Pancreas (tissue), 10 donors: ENCODE measurements at regions not wholly inside any gene's neighbourhood (a gene's known extent, or its start where the extent isn't known, plus 50 kb on each side); places are given as distances from the start of the nearest gene placed in this dataset.

Source experiments
- ATAC-seq, 4 donors: fragments of 200-7000 bp; cut with Tn5 transposase; one replicate each; pipeline versions ENCODE4 v1.8.0 to v1.9.1; 2020; ENCODE audit warnings: mild to moderate bottlenecking in 4 of 4, moderate library complexity in 4 of 4
- DNase-seq, 6 donors: peaks; one replicate each; pipeline ENCODE4 v3.0.0-alpha.2; 2020
- FAIRE-seq: peaks from 2 replicates; lab custom pipeline; 2012; peaks lifted over from hg19 to GRCh38; lab: Jason Lieb, UNC
- H3K27ac ChIP-seq, 4 donors: fragments of 200-600 bp; sonication (generic); 1 replicate in 3 of 4; 2 replicates in 1 of 4; pipeline versions ENCODE4 v1.5.0 to v1.8.0; 2020
- H3K27me3 ChIP-seq, 4 donors: fragments of 200-600 bp; one replicate each; pipeline ENCODE4 v1.8.0; 2021
- H3K36me3 ChIP-seq, 3 donors: fragments of 200-600 bp; sonication (generic) in 1 of 3; one replicate each; pipeline versions ENCODE4 v1.5.0 to v1.8.0; 2020 to 2021
- H3K4me1 ChIP-seq, 3 donors: fragments of 200-600 bp; one replicate each; pipeline ENCODE4 v1.8.0; 2021
- H3K4me3 ChIP-seq, 4 donors: fragments of 200-600 bp; sonication (generic) in 2 of 4; one replicate each; pipeline versions ENCODE4 v1.5.0 to v1.8.0; 2020 to 2021
- H3K9me3 ChIP-seq, 4 donors: fragments of 200-600 bp; one replicate each; pipeline ENCODE4 v1.8.0; 2021
- CTCF ChIP-seq, 4 donors: fragments of 200-600 bp; sonication (generic) in 3 of 4; IDR thresholded peaks; one replicate each; pipeline versions ENCODE4 v1.5.0 to v1.8.0; 2021; ENCODE audit warnings: antibody characterized with exemption in 4 of 4
- WGBS, 2 donors: extraction: QIAGEN DNeasy Blood & Tissue Kit; methylation state at CpG; one replicate each; pipeline ENCODE4 v1.1.7; 2013; 5-methylcytosine and 5-hydroxymethylcytosine counted together
- intact Hi-C, 3 donors: fragments of 100-400 bp; cut with DNase I; formaldehyde crosslinking; loops; one replicate each; pipeline versions ENCODE4 v1.11.1 to v1.14.2; 2022
- donor health status: healthy with polysubstance abuse.
- donor health status: DM: no; HTN: no; CAD: no; lungs with moderate emphysema.
- donor health status: DM: no; HTN: no; CAD: no.
- donor health status: control.
- donor health status: control.
- donor health status: Bipolar disorder and iron deficiency.
- donor health status: DM: yes; HTN: yes; CAD: no.
- donor health status: DM: no; HTN: no; CAD: no.
- donor health status: DM: no; HTN: no; CAD: no.
- donor health status: DM: yes; HTN: yes; CAD: no.

GRCh38 chr13:59476366-59476765 is 687.4 kb downstream of the DIAPH3 start:
- 64 to 73% methylated on average over 2 of the region's 2 CpGs for WGBS, 2 donors
- FAIRE-seq (no peak), ATAC-seq (no peak), DNase-seq (no peak)
- no peak for TF ChIP-seq CTCF (IDR thresholded peaks at IDR 0.05)
- Histone ChIP-seq H3K4me3 (no peak overlapping the region), H3K27me3 (no peaks in the 10 kb centered on the region), H3K9me3 (no peaks in the 10 kb centered on the region), H3K36me3 (no peaks in the 10 kb centered on the region), H3K27ac (no peak overlapping the region), H3K4me1 (no peaks in the 10 kb centered on the region)
- intact Hi-C loops: no loop called here

GRCh38 chr13:59477011-59477410 is 686.7 kb downstream of the DIAPH3 start:
- H3K4me1 ChIP-seq: no peaks in the 10 kb centered on the region
- no peak for TF ChIP-seq CTCF (IDR thresholded peaks at IDR 0.05)
- ATAC-seq (no peak), FAIRE-seq (no peak), DNase-seq (no peak)
- intact Hi-C loops: no loop called here
- H3K4me3 ChIP-seq: no peak overlapping the region
- no peaks in the 10 kb centered on the region for H3K9me3 ChIP-seq
- no peak overlapping the region for H3K27ac ChIP-seq
- WGBS, 2 donors: 96% methylated on average over 3 of the region's 3 CpGs
- no peaks in the 10 kb centered on the region for H3K27me3 ChIP-seq
- no peaks in the 10 kb centered on the region for H3K36me3 ChIP-seq

GRCh38 chr13:59478908-59479307 is 684.8 kb downstream of the DIAPH3 start:
- no peaks in the 10 kb centered on the region for H3K36me3 ChIP-seq
- DNase-seq (no peak), FAIRE-seq (no peak), ATAC-seq (no peak)
- no peaks in the 10 kb centered on the region for H3K27me3 ChIP-seq
- H3K4me1 ChIP-seq: peaks cover 2 to 5% (median 3%) of the 10 kb centered on the region in 3 donors
- intact Hi-C loops: no loop called here
- H3K27ac ChIP-seq: no peak overlapping the region
- 90 to 92% methylated on average over 7 of the region's 7 CpGs for WGBS, 2 donors
- no peaks in the 10 kb centered on the region for H3K9me3 ChIP-seq
- TF ChIP-seq CTCF (IDR thresholded peaks at IDR 0.05): no peak
- no peak overlapping the region for H3K4me3 ChIP-seq

- intact Hi-C loops: no loop called here
- Histone ChIP-seq H3K4me1 (peaks cover 3 to 5% (median 3%) of the 10 kb centered on the region in 3 donors), H3K9me3 (no peaks in the 10 kb centered on the region), H3K4me3 (no peak overlapping the region), H3K36me3 (no peaks in the 10 kb centered on the region), H3K27ac (no peak overlapping the region), H3K27me3 (no peaks in the 10 kb centered on the region)
- TF ChIP-seq CTCF (IDR thresholded peaks at IDR 0.05): no peak
- DNase-seq: no peak
- WGBS, 2 donors: 94 to 95% methylated on average over 3 of the region's 3 CpGs
- FAIRE-seq: no peak
- ATAC-seq: no peak
Observed at GRCh38 chr13:59479629-59480028, 684.1 kb downstream of the DIAPH3 start.

GRCh38 chr13:59480396-59481259 is 683.1 kb downstream of the DIAPH3 start:
- FAIRE-seq (no peak), ATAC-seq (no peak), DNase-seq (no peak)
- intact Hi-C loops: no loop called here
- TF ChIP-seq CTCF (IDR thresholded peaks at IDR 0.05): no peak
- H3K9me3 ChIP-seq: no peaks in the 10 kb centered on the region
- no peaks in the 10 kb centered on the region for H3K27me3 ChIP-seq
- no peak overlapping the region for H3K27ac ChIP-seq
- H3K4me3 ChIP-seq: no peak overlapping the region
- H3K36me3 ChIP-seq: no peaks in the 10 kb centered on the region
- 63 to 68% methylated on average over 7 of the region's 7 CpGs for WGBS, 2 donors
- peaks cover 3 to 5% (median 3%) of the 10 kb centered on the region in 3 donors for H3K4me1 ChIP-seq
